ENCODE measurements at regions not wholly inside any gene's neighbourhood (a gene's known extent, or its start where the extent isn't known, plus 50 kb on each side); places are given as distances from the start of the nearest gene placed in this dataset.
"Not testable (repeated sequence)": the region's sequence is repeated elsewhere in the genome, so short reads cannot be mapped to it uniquely, and the experiment has no call there.

DNA sequence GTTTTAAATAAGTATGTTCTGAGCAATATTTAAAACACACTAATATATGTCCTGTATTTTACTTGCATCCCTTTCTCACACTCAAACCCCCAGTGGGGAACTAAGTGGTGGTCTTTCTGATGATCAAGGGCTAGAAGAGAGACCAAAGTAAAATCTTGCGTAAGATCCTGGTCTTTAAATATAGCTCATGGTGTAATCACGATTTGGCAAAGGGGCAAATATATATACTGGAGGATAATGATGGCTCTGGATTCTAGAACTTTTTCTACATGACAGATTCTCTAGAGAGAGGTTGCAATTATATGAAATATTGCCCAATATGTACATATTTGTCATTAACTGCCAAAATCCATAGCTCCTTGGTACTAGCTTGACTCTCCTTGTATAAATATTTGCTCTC lies 438.3 kb downstream of the NXPH1 start:
- no CpG with 5 or more reads among the region's 2 CpGs for WGBS (ENCODE audit: insufficient coverage)

DNA sequence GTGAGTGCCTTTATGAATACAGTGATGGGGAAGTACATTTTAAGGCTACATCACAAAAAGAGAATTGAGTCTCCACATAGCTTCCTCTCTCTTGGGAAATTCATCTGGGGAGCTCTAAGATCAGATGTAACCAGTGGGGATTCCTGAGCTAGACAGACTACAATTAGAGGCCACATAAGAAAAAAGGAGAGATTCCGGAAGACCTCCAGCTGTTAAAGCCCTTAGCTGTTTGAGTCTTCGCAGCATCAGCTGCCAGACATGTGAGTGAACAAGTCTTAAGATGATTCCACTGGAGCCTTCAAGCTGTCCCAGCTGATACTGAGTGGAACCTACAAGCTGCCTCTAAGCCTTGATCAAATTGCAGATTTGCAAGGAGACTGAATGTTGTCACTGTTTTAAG lies 448.5 kb downstream of the NXPH1 start:
- H3K36me3 ChIP-seq (ENCODE audit: control insufficient read depth, insufficient read depth, low read length), result no peaks in the 10 kb centered on the region
- WGBS (ENCODE audit: insufficient coverage), result 68% methylated on average over 2 of the region's 2 CpGs
- no peaks in the 10 kb centered on the region for H3K27me3 ChIP-seq (ENCODE audit: control insufficient read depth, insufficient read depth, low read length)
- no peak overlapping the region for H3K4me3 ChIP-seq (ENCODE audit: low read depth, low read length)
- no peaks in the 10 kb centered on the region for H3K9me3 ChIP-seq (ENCODE audit: control insufficient read depth, insufficient read depth, low read length)
- H3K4me1 ChIP-seq (ENCODE audit: control insufficient read depth, insufficient read depth, low read length), result no peaks in the 10 kb centered on the region
- no peak for DNase-seq (ENCODE audit: low read depth in 4 of 6, low spot score in 6 of 6)
- no peak overlapping the region for H3K27ac ChIP-seq (ENCODE audit: low read depth, low read length)

More for the DNA sequence above, 438.3 kb downstream of the NXPH1 start:
- Histone ChIP-seq H3K4me1 (ENCODE audit: control insufficient read depth, insufficient read depth, low read length) (no peaks in the 10 kb centered on the region), H3K36me3 (ENCODE audit: control insufficient read depth, insufficient read depth, low read length) (no peaks in the 10 kb centered on the region), H3K9me3 (ENCODE audit: control insufficient read depth, insufficient read depth, low read length) (no peaks in the 10 kb centered on the region), H3K27me3 (ENCODE audit: control insufficient read depth, insufficient read depth, low read length) (no peaks in the 10 kb centered on the region), H3K27ac (ENCODE audit: low read depth, low read length) (no peak overlapping the region), H3K4me3 (ENCODE audit: low read depth, low read length) (no peak overlapping the region)
- no peak for DNase-seq (ENCODE audit: low read depth in 4 of 6, low spot score in 6 of 6)

DNA sequence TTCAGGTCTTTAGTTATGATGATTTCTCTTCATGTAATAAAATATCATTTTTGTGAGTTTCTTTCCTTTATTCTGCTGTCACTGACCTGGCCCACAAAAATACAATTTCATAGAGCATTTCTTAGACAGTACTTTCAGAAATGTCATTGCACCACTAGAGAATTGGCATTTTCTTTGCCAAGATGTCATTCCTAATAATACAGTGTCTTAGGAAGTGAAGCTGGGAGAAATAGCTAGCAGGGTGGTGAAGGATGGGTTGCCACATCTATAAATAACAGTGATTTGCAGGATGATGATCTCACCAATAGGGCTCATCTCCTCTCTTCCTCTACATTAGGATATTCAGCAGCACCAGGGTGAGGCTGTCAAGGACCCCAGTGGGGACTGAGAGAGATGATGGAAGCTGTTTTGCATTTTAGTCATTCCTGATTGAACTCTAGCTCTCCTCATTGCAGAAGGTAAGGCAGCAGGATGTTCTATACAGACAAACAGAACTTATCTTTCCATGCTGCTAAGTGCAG lies 452.1 kb downstream of the NXPH1 start:
- Histone ChIP-seq H3K9me3 (ENCODE audit: control insufficient read depth, insufficient read depth, low read length) (no peaks in the 10 kb centered on the region), H3K27ac (ENCODE audit: low read depth, low read length) (no peak overlapping the region), H3K4me1 (ENCODE audit: control insufficient read depth, insufficient read depth, low read length) (no peaks in the 10 kb centered on the region), H3K4me3 (ENCODE audit: low read depth, low read length) (no peak overlapping the region), H3K36me3 (ENCODE audit: control insufficient read depth, insufficient read depth, low read length) (no peaks in the 10 kb centered on the region), H3K27me3 (ENCODE audit: control insufficient read depth, insufficient read depth, low read length) (no peaks in the 10 kb centered on the region)
- no peak for DNase-seq (ENCODE audit: low read depth in 4 of 6, low spot score in 6 of 6)

DNA sequence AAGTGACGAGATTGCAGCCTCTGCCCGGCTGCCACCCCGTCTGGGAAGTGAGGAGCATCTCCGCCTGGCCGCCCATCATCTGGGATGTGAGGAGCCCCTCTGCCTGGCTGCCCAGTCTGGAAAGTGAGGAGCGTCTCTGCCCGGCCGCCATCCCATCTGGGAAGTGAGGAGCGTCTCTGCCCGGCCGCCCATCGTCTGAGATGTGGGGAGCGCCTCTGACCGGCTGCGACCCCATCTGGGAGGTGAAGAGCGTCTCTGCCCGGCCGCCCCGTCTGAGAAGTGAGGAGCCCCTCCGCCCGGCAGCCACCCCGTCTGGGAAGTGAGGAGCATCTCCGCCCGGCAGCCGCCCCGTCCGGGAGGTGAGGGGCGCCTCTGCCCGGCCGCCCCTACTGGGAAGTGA lies 456.9 kb downstream of the NXPH1 start:
- H3K27me3 ChIP-seq (ENCODE audit: control insufficient read depth, insufficient read depth, low read length); H3K27ac ChIP-seq (ENCODE audit: low read depth, low read length); H3K4me3 ChIP-seq (ENCODE audit: low read depth, low read length); DNase-seq (ENCODE audit: low read depth in 4 of 6, low spot score in 6 of 6); H3K9me3 ChIP-seq (ENCODE audit: control insufficient read depth, insufficient read depth, low read length); H3K4me1 ChIP-seq (ENCODE audit: control insufficient read depth, insufficient read depth, low read length); H3K36me3 ChIP-seq (ENCODE audit: control insufficient read depth, insufficient read depth, low read length): not testable (repeated sequence)
- 95% methylated on average over 4 of the region's 30 CpGs for WGBS (ENCODE audit: insufficient coverage)

DNA sequence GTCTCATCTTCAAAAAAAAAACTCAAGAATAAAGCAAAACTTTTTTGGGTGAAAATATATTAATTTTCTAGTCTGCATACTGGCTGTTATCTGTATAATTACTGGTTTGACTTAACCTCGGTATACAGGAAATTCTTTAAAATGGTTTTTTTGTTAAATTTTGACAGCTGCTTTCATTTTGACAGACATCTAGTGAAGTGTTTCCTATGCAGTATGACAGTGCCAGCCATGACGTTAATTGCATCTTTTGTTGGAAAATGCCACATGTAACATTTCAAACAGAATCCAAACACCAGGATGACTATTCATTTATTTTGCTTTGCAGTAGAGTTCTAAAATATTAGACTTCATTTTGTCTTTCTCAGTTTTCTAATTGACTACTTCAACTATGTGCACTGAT lies 460.4 kb downstream of the NXPH1 start:
- Histone ChIP-seq H3K4me3 (ENCODE audit: low read depth, low read length) (no peak overlapping the region), H3K4me1 (ENCODE audit: control insufficient read depth, insufficient read depth, low read length) (no peaks in the 10 kb centered on the region), H3K27me3 (ENCODE audit: control insufficient read depth, insufficient read depth, low read length) (no peaks in the 10 kb centered on the region), H3K36me3 (ENCODE audit: control insufficient read depth, insufficient read depth, low read length) (no peaks in the 10 kb centered on the region), H3K9me3 (ENCODE audit: control insufficient read depth, insufficient read depth, low read length) (peaks cover 2% of the 10 kb centered on the region), H3K27ac (ENCODE audit: low read depth, low read length) (no peak overlapping the region)
- peak in 1 of 6 donors; percentile 9 for DNase-seq (ENCODE audit: low read depth in 4 of 6, low spot score in 6 of 6)
- 67% methylated on average over 1 of the region's 2 CpGs for WGBS (ENCODE audit: insufficient coverage)

DNA sequence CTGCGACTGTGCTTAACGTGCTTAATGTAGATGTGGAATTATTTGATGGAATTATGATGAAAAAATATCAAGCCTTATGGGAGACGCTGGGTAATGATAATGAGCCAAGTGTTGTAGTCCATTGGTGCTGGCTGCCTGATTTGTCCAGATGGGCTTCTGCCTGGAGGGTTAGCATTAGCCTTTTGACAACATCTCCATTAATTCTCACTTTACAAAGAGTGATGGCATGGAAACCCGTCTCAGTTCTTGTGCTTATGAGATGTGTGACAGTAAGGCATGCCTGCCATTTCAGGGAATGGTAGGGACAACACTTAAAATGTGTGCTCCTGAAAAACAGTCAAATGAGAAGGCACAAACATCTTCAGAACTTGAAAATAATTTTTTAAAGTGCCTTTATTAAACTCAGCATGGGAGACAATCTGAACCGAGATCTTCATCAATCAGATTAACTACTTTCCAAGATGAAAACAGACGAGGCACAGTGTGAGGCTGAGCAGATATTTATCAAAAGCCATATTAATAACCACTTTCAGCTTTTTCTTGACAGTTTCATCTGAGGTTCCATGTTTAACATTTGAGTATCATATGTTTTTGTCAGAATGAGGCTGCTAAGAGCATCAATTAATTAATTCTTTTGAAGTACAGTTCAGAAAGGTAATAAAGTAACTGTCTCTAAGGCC lies 473.1 kb downstream of the NXPH1 start:
- 46% methylated on average over 3 of the region's 6 CpGs for WGBS (ENCODE audit: insufficient coverage)
- DNase-seq (ENCODE audit: low read depth in 4 of 6, low spot score in 6 of 6), result peak in 1 of 6 donors; percentile 17

DNA sequence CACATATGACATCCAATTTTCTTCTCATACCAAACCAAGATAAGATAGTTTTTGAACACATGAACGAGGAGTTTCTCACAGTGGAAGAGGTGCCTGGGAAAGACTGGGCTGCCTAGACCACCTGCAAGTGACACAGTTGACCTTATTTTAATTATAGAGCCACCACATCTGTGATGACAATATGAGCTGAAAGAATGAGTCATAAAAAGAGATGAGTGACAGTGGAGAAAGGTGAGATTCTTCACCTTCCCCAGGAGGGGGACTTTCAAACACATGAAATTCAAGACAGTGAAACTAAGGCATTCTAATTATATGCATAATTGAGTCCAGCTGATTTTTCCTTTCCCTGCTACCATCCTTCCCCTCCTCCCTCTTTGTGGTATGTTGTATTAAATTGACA lies 475.5 kb downstream of the NXPH1 start:
- no peak overlapping the region for H3K27ac ChIP-seq (ENCODE audit: low read depth, low read length)
- H3K36me3 ChIP-seq (ENCODE audit: control insufficient read depth, insufficient read depth, low read length), result no peaks in the 10 kb centered on the region
- H3K4me1 ChIP-seq (ENCODE audit: control insufficient read depth, insufficient read depth, low read length), result no peaks in the 10 kb centered on the region
- no peak overlapping the region for H3K4me3 ChIP-seq (ENCODE audit: low read depth, low read length)
- no peaks in the 10 kb centered on the region for H3K9me3 ChIP-seq (ENCODE audit: control insufficient read depth, insufficient read depth, low read length)
- DNase-seq (ENCODE audit: low read depth in 4 of 6, low spot score in 6 of 6), result no peak
- no peaks in the 10 kb centered on the region for H3K27me3 ChIP-seq (ENCODE audit: control insufficient read depth, insufficient read depth, low read length)
- 100% methylated on average over 1 of the region's 1 CpG for WGBS (ENCODE audit: insufficient coverage)

More for the DNA sequence above, 473.1 kb downstream of the NXPH1 start:
- no peaks in the 10 kb centered on the region for H3K9me3 ChIP-seq (ENCODE audit: control insufficient read depth, insufficient read depth, low read length)
- H3K36me3 ChIP-seq (ENCODE audit: control insufficient read depth, insufficient read depth, low read length), result no peaks in the 10 kb centered on the region
- H3K27me3 ChIP-seq (ENCODE audit: control insufficient read depth, insufficient read depth, low read length), result no peaks in the 10 kb centered on the region
- H3K4me3 ChIP-seq (ENCODE audit: low read depth, low read length), result no peak overlapping the region
- H3K27ac ChIP-seq (ENCODE audit: low read depth, low read length), result no peak overlapping the region
- no peaks in the 10 kb centered on the region for H3K4me1 ChIP-seq (ENCODE audit: control insufficient read depth, insufficient read depth, low read length)

DNA sequence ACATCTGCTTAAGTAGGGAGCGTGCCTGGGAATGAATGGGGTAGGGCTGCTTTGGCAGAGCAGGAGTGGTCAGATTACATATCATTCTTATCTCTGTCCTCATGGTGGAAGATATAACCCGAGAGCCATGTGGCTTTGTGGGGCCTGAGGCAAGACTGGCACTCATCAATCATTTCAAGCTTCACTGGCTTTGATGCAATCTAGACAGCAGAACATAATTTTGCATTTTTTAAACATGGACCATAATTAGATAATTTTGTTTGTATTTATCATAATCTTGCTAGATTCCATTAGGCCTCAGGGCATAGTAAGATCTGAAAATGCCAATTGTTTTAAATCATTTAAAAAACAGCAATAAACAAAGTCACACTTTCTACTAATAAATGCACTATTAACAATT lies 480.3 kb downstream of the NXPH1 start:
- H3K36me3 ChIP-seq (ENCODE audit: control insufficient read depth, insufficient read depth, low read length), result no peaks in the 10 kb centered on the region
- DNase-seq (ENCODE audit: low read depth in 4 of 6, low spot score in 6 of 6), result no peak
- H3K27ac ChIP-seq (ENCODE audit: low read depth, low read length), result no peak overlapping the region
- no peaks in the 10 kb centered on the region for H3K4me1 ChIP-seq (ENCODE audit: control insufficient read depth, insufficient read depth, low read length)
- no CpG with 5 or more reads among the region's 2 CpGs for WGBS (ENCODE audit: insufficient coverage)
- H3K9me3 ChIP-seq (ENCODE audit: control insufficient read depth, insufficient read depth, low read length), result no peaks in the 10 kb centered on the region
- H3K4me3 ChIP-seq (ENCODE audit: low read depth, low read length), result no peak overlapping the region
- H3K27me3 ChIP-seq (ENCODE audit: control insufficient read depth, insufficient read depth, low read length), result no peaks in the 10 kb centered on the region

DNA sequence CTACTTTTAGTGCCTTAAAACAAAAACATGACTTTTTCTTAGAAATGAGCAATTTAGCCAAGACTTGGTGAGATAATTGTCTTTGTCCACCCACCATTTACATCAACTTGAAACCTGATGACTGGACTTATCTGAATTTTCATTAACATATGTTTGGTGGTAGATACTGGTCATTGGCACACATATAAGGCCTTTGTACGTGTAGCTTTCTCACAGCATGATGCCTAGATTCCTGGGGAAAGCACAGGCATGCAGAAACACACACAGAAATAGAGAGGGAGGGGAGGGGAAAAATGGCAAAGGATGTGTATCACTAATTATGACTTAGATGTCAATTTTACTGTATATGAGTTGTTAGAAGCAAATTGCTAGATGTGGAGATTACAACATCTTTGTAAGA lies 488.4 kb downstream of the NXPH1 start:
- WGBS (ENCODE audit: insufficient coverage), result 20% methylated on average over 1 of the region's 1 CpG
- Histone ChIP-seq H3K36me3 (ENCODE audit: control insufficient read depth, insufficient read depth, low read length) (no peaks in the 10 kb centered on the region), H3K4me1 (ENCODE audit: control insufficient read depth, insufficient read depth, low read length) (no peaks in the 10 kb centered on the region), H3K27me3 (ENCODE audit: control insufficient read depth, insufficient read depth, low read length) (no peaks in the 10 kb centered on the region), H3K27ac (ENCODE audit: low read depth, low read length) (no peak overlapping the region), H3K9me3 (ENCODE audit: control insufficient read depth, insufficient read depth, low read length) (no peaks in the 10 kb centered on the region), H3K4me3 (ENCODE audit: low read depth, low read length) (no peak overlapping the region)
- DNase-seq (ENCODE audit: low read depth in 4 of 6, low spot score in 6 of 6), result no peak

DNA sequence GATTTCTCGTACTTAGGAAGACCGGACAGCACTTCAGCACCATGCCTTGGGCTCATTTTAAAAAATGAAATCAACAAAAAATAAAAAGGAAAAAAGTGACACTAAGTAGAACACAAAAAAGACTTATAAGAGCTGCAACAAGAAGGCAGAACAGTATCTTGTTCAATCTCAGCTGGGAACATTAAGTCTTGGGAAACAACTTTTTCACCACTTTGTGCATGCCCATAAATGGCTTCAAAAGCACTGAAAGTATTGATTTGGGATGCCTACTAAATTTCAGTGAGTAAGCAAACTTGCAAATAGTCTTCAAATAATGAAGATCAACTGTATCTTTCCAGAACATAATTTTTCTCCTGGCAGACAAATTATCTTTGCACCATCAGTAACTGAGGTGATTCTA lies 489.3 kb downstream of the NXPH1 start:
- H3K9me3 ChIP-seq (ENCODE audit: control insufficient read depth, insufficient read depth, low read length), result no peaks in the 10 kb centered on the region
- no CpG with 5 or more reads among the region's 2 CpGs for WGBS (ENCODE audit: insufficient coverage)
- DNase-seq (ENCODE audit: low read depth in 4 of 6, low spot score in 6 of 6), result no peak

More for the DNA sequence above, 489.3 kb downstream of the NXPH1 start:
- H3K27ac ChIP-seq (ENCODE audit: low read depth, low read length), result no peak overlapping the region
- H3K27me3 ChIP-seq (ENCODE audit: control insufficient read depth, insufficient read depth, low read length), result no peaks in the 10 kb centered on the region
- no peaks in the 10 kb centered on the region for H3K36me3 ChIP-seq (ENCODE audit: control insufficient read depth, insufficient read depth, low read length)
- H3K4me3 ChIP-seq (ENCODE audit: low read depth, low read length), result no peak overlapping the region
- no peaks in the 10 kb centered on the region for H3K4me1 ChIP-seq (ENCODE audit: control insufficient read depth, insufficient read depth, low read length)
